Nephron (organoid): ENCODE measurements at regions not wholly inside any gene's neighbourhood (a gene's known extent, or its start where the extent isn't known, plus 50 kb on each side); places are given as distances from the start of the nearest gene placed in this dataset.

Experiments
- H3K27ac Mint-ChIP-seq, 3 experiments: 2 replicates each; pipeline ENCODE4 v1.8.0; 2020; ENCODE audit warnings: mixed read lengths in 3 of 3, mild to moderate bottlenecking in 2 of 3, moderate library complexity in 1 of 3
- H3K27me3 Mint-ChIP-seq: 2 replicates; pipeline ENCODE4 v1.8.0; 2021; ENCODE audit warnings: low read depth, mild to moderate bottlenecking, moderate library complexity, mixed read lengths
- H3K36me3 Mint-ChIP-seq: 2 replicates; pipeline ENCODE4 v1.8.0; 2020; ENCODE audit warnings: low read depth, mixed read lengths
- H3K4me1 Mint-ChIP-seq: 2 replicates; pipeline ENCODE4 v1.8.0; 2020; ENCODE audit warnings: mixed read lengths
- H3K4me3 Mint-ChIP-seq, 3 experiments: 2 replicates each; pipeline ENCODE4 v1.8.0; 2020; ENCODE audit warnings: mild to moderate bottlenecking in 3 of 3, mixed read lengths in 3 of 3, moderate library complexity in 2 of 3
- H3K9me3 Mint-ChIP-seq: 2 replicates; pipeline ENCODE4 v1.8.0; 2020; ENCODE audit warnings: mixed read lengths
- CTCF ChIP-seq, 3 experiments: fragments of 200-600 bp; sonication (generic); IDR thresholded peaks; one replicate each; pipeline ENCODE4 v1.5.0; 2021; ENCODE audit warnings: antibody characterized with exemption in 3 of 3; ENCODE audit not compliant: unreplicated experiment in 3 of 3

GRCh38 chr3:157789162-157789561, 285.9 kb upstream of the VEPH1 start:
- Mint-ChIP-seq H3K4me3 (no peak overlapping the region), H3K9me3 (no peaks in the 10 kb centered on the region), H3K27me3 (peaks cover 4% of the 10 kb centered on the region), H3K36me3 (no peaks in the 10 kb centered on the region), H3K27ac (no peak overlapping the region), H3K4me1 (peaks cover 6% of the 10 kb centered on the region)
- TF ChIP-seq CTCF (IDR thresholded peaks at IDR 0.05; ENCODE audit: unreplicated experiment in 3 of 3) = no peak

- no peaks in the 10 kb centered on the region for H3K36me3 Mint-ChIP-seq
- peak overlapping the region in 2 of 3 experiments; percentile 7 to 64 for H3K27ac Mint-ChIP-seq
- no peaks in the 10 kb centered on the region for H3K27me3 Mint-ChIP-seq
- no peaks in the 10 kb centered on the region for H3K9me3 Mint-ChIP-seq
- no peaks in the 10 kb centered on the region for H3K4me1 Mint-ChIP-seq
- H3K4me3 Mint-ChIP-seq = no peak overlapping the region
- no peak for TF ChIP-seq CTCF (IDR thresholded peaks at IDR 0.05; ENCODE audit: unreplicated experiment in 3 of 3)
Measured at GRCh38 chr3:157786618-157787017, 283.4 kb upstream of the VEPH1 start.

- no peaks in the 10 kb centered on the region for H3K9me3 Mint-ChIP-seq
Measured at GRCh38 chr3:157786211-157786610, 283.0 kb upstream of the VEPH1 start.

GRCh38 chr3:157785102-157785826, 282.0 kb upstream of the VEPH1 start:
- Mint-ChIP-seq H3K9me3 (no peaks in the 10 kb centered on the region), H3K4me3 (no peak overlapping the region), H3K27ac (no peak overlapping the region), H3K36me3 (no peaks in the 10 kb centered on the region), H3K4me1 (no peaks in the 10 kb centered on the region), H3K27me3 (no peaks in the 10 kb centered on the region)
- TF ChIP-seq CTCF (IDR thresholded peaks at IDR 0.05; ENCODE audit: unreplicated experiment in 3 of 3) = no peak

More at GRCh38 chr3:157786211-157786610, 283.0 kb upstream of the VEPH1 start:
- Mint-ChIP-seq H3K4me1 (no peaks in the 10 kb centered on the region), H3K27me3 (no peaks in the 10 kb centered on the region), H3K36me3 (no peaks in the 10 kb centered on the region), H3K4me3 (no peak overlapping the region), H3K27ac (peak overlapping the region in 2 of 3 experiments; percentile 7 to 64)
- no peak for TF ChIP-seq CTCF (IDR thresholded peaks at IDR 0.05; ENCODE audit: unreplicated experiment in 3 of 3)

GRCh38 chr3:157782236-157782635, 279.0 kb upstream of the VEPH1 start:
- no peaks in the 10 kb centered on the region for H3K36me3 Mint-ChIP-seq
- H3K27ac Mint-ChIP-seq = no peak overlapping the region
- H3K27me3 Mint-ChIP-seq = no peaks in the 10 kb centered on the region
- no peaks in the 10 kb centered on the region for H3K4me1 Mint-ChIP-seq
- peaks cover 7% of the 10 kb centered on the region for H3K9me3 Mint-ChIP-seq
- TF ChIP-seq CTCF (IDR thresholded peaks at IDR 0.05; ENCODE audit: unreplicated experiment in 3 of 3) = no peak
- no peak overlapping the region for H3K4me3 Mint-ChIP-seq

GRCh38 chr3:157776861-157777260, 273.6 kb upstream of the VEPH1 start:
- Mint-ChIP-seq H3K4me3 (no peak overlapping the region), H3K27me3 (no peaks in the 10 kb centered on the region), H3K4me1 (no peaks in the 10 kb centered on the region), H3K27ac (no peak overlapping the region), H3K9me3 (peaks cover 7% of the 10 kb centered on the region), H3K36me3 (no peaks in the 10 kb centered on the region)
- no peak for TF ChIP-seq CTCF (IDR thresholded peaks at IDR 0.05; ENCODE audit: unreplicated experiment in 3 of 3)
